ENCODE measurements at regions not wholly inside any gene's neighbourhood (a gene's known extent, or its start where the extent isn't known, plus 50 kb on each side); places are given as distances from the start of the nearest gene placed in this dataset.

- Mint-ChIP-seq H3K4me3 (no peak overlapping the region), H3K27ac (no peak overlapping the region), H3K4me1 (no peaks in the 10 kb centered on the region), H3K27me3 (ENCODE audit: low read depth in 3 of 3) (peaks cover 0 to 1% (median 0%) of the 10 kb centered on the region in 3 donors), H3K36me3 (no peaks in the 10 kb centered on the region), H3K9me3 (no peaks in the 10 kb centered on the region)
- no peaks in the 10 kb centered on the region for H3K79me2 ChIP-seq (ENCODE audit: insufficient read depth, low read length)
- H4K20me1 ChIP-seq (ENCODE audit: insufficient read depth, low read length) = no peaks in the 10 kb centered on the region
- WGBS (ENCODE audit: insufficient coverage) = no CpG with 5 or more reads among the region's 2 CpGs
- no peak overlapping the region for H3K27ac ChIP-seq (ENCODE audit: low read depth in 1 of 2, low read length in 2 of 2)
- intact Hi-C loops (cut with micrococcal nuclease) = no loop called here
- no peaks in the 10 kb centered on the region for H3K9me3 ChIP-seq (replicated peaks in 1 of 2; ENCODE audit: control insufficient read depth in 1 of 2, insufficient read depth in 1 of 2, low read length in 2 of 2)
- no peaks in the 10 kb centered on the region for H3K4me1 ChIP-seq (ENCODE audit: control insufficient read depth in 1 of 2, insufficient read depth in 2 of 2, low read length in 2 of 2)
- no peak overlapping the region for H3K9ac ChIP-seq (ENCODE audit: insufficient read depth, low read length, poor library complexity, severe bottlenecking)
- H3K27me3 ChIP-seq (ENCODE audit: control insufficient read depth in 2 of 2, insufficient read depth in 2 of 2, low read length in 2 of 2) = no peaks in the 10 kb centered on the region
- no peak overlapping the region for H3K4me2 ChIP-seq (replicated peaks; ENCODE audit: extremely low read depth, low read length, poor library complexity, severe bottlenecking)
- H3K4me3 ChIP-seq (replicated peaks in 1 of 3; ENCODE audit: low read depth in 2 of 3, low read length in 3 of 3) = no peak overlapping the region
- no peaks in the 10 kb centered on the region for H3K36me3 ChIP-seq (replicated peaks in 1 of 2; ENCODE audit: control insufficient read depth in 1 of 2, insufficient read depth in 2 of 2, low read length in 2 of 2)
- TF ChIP-seq CTCF (IDR thresholded peaks at IDR 0.05) = no peak
- DNase-seq = no peak
- no peak overlapping the region for H2AFZ ChIP-seq (ENCODE audit: insufficient read depth, low read depth, low read length, poor library complexity, severe bottlenecking)
Measured at GRCh38 chr4:130468340-130468739, 1372.4 kb downstream of the C4orf33 start.

GRCh38 chr4:130478406-130478805 is 1382.5 kb downstream of the C4orf33 start:
- no peak for TF ChIP-seq CTCF (IDR thresholded peaks at IDR 0.05)
- WGBS (ENCODE audit: insufficient coverage) = 69% methylated on average over 3 of the region's 3 CpGs
- Mint-ChIP-seq H3K4me1 (no peaks in the 10 kb centered on the region), H3K4me3 (no peak overlapping the region), H3K9me3 (peaks cover 0 to 6% (median 2%) of the 10 kb centered on the region in 7 donors), H3K27ac (peak overlapping the region in 1 of 7 donors; percentile 20), H3K27me3 (ENCODE audit: low read depth in 3 of 3) (peaks cover 0 to 2% (median 2%) of the 10 kb centered on the region in 3 donors), H3K36me3 (no peaks in the 10 kb centered on the region)
- H3K79me2 ChIP-seq (ENCODE audit: insufficient read depth, low read length) = no peaks in the 10 kb centered on the region
- no peaks in the 10 kb centered on the region for H3K27me3 ChIP-seq (ENCODE audit: control insufficient read depth in 2 of 2, insufficient read depth in 2 of 2, low read length in 2 of 2)
- H3K36me3 ChIP-seq (replicated peaks in 1 of 2; ENCODE audit: control insufficient read depth in 1 of 2, insufficient read depth in 2 of 2, low read length in 2 of 2) = no peaks in the 10 kb centered on the region
- no peak overlapping the region for H3K27ac ChIP-seq (ENCODE audit: low read depth in 1 of 2, low read length in 2 of 2)
- intact Hi-C loops (cut with micrococcal nuclease) = no loop called here
- no peak overlapping the region for H3K4me3 ChIP-seq (replicated peaks in 1 of 3; ENCODE audit: low read depth in 2 of 3, low read length in 3 of 3)
- no peak overlapping the region for H2AFZ ChIP-seq (ENCODE audit: insufficient read depth, low read depth, low read length, poor library complexity, severe bottlenecking)
- no peak overlapping the region for H3K9ac ChIP-seq (ENCODE audit: insufficient read depth, low read length, poor library complexity, severe bottlenecking)
- no peaks in the 10 kb centered on the region for H3K4me1 ChIP-seq (ENCODE audit: control insufficient read depth in 1 of 2, insufficient read depth in 2 of 2, low read length in 2 of 2)
- H4K20me1 ChIP-seq (ENCODE audit: insufficient read depth, low read length) = no peaks in the 10 kb centered on the region
- H3K9me3 ChIP-seq (replicated peaks in 1 of 2; ENCODE audit: control insufficient read depth in 1 of 2, insufficient read depth in 1 of 2, low read length in 2 of 2) = peaks cover 3 to 4% of the 10 kb centered on the region in 2 donors
- DNase-seq = no peak
- no peak overlapping the region for H3K4me2 ChIP-seq (replicated peaks; ENCODE audit: extremely low read depth, low read length, poor library complexity, severe bottlenecking)
